H9 (cell line): ENCODE measurements at regions not wholly inside any gene's neighbourhood (a gene's known extent, or its start where the extent isn't known, plus 50 kb on each side); places are given as distances from the start of the nearest gene placed in this dataset.

Source experiments
- DNase-seq: peaks from one replicate; pipeline ENCODE4 v3.0.0-alpha.2; 2017
- H2AFZ ChIP-seq: one replicate; pipeline ENCODE4 v1.6.1; 2013; ENCODE audit warnings: mild to moderate bottlenecking, low read length, control low read depth, moderate library complexity
- H2AK5ac ChIP-seq: 2 replicates; pipeline ENCODE4 v1.6.1; 2013; ENCODE audit warnings: low read length, control low read depth, mixed read lengths; ENCODE audit not compliant: insufficient read length
- H2BK120ac ChIP-seq: one replicate; pipeline ENCODE4 v1.6.1; 2013; ENCODE audit warnings: low read depth, mild to moderate bottlenecking, low read length, control low read depth, inconsistent platforms; ENCODE audit not compliant: poor library complexity, severe bottlenecking
- H2BK12ac ChIP-seq: 2 replicates; pipeline ENCODE4 v1.6.1; 2013; ENCODE audit warnings: low read length, control low read depth, mixed read lengths, low read depth; ENCODE audit not compliant: insufficient read length
- H2BK15ac ChIP-seq: 2 replicates; pipeline ENCODE4 v1.6.1; 2013; ENCODE audit warnings: low read depth, low read length, control low read depth
- H2BK20ac ChIP-seq: one replicate; pipeline ENCODE4 v1.6.1; 2013; ENCODE audit warnings: low read depth, mild to moderate bottlenecking, low read length, control low read depth, inconsistent platforms; ENCODE audit not compliant: poor library complexity, severe bottlenecking
- H2BK5ac ChIP-seq: 2 replicates; pipeline ENCODE4 v1.6.1; 2013; ENCODE audit warnings: low read length, control low read depth, mixed read lengths; ENCODE audit not compliant: insufficient read length
- H3K14ac ChIP-seq: 2 replicates; pipeline ENCODE4 v1.6.1; 2013; ENCODE audit warnings: low read length, control low read depth; ENCODE audit not compliant: insufficient read depth
- H3K18ac ChIP-seq: 2 replicates; pipeline ENCODE4 v1.6.1; 2013; ENCODE audit warnings: low read depth, mild to moderate bottlenecking, mixed read lengths, low read length, control low read depth; ENCODE audit not compliant: insufficient read length
- H3K23ac ChIP-seq: 2 replicates; pipeline ENCODE4 v1.6.1; 2013; ENCODE audit warnings: low read length, control low read depth, mixed read lengths, low read depth; ENCODE audit not compliant: insufficient read length
- H3K23me2 ChIP-seq: 2 replicates; pipeline ENCODE4 v1.6.1; 2013; ENCODE audit warnings: low read depth, mild to moderate bottlenecking, mixed read lengths, low read length, control low read depth; ENCODE audit not compliant: insufficient read length, poor library complexity, severe bottlenecking
- H3K27ac ChIP-seq: 2 replicates; pipeline ENCODE4 v1.5.1; 2013; ENCODE audit warnings: low read length, control low read depth, mixed read lengths, low read depth; ENCODE audit not compliant: insufficient read length
- H3K27me3 ChIP-seq: 2 replicates; pipeline ENCODE4 v1.6.1; 2013; ENCODE audit warnings: low read length, control low read depth, inconsistent platforms; ENCODE audit not compliant: insufficient read depth
- H3K4ac ChIP-seq: 2 replicates; pipeline ENCODE4 v1.6.1; 2013; ENCODE audit warnings: low read depth, mild to moderate bottlenecking, control low read depth, inconsistent platforms, low read length, moderate library complexity
- H3K4me1 ChIP-seq: 2 replicates; pipeline ENCODE4 v1.6.1; 2013; ENCODE audit warnings: low read length, control low read depth, inconsistent platforms; ENCODE audit not compliant: insufficient read depth
- H3K4me2 ChIP-seq: 2 replicates; pipeline ENCODE4 v1.6.1; 2013; ENCODE audit warnings: low read length, control low read depth, mixed read lengths; ENCODE audit not compliant: insufficient read length, insufficient read depth
- H3K56ac ChIP-seq: 2 replicates; pipeline ENCODE4 v1.6.1; 2013; ENCODE audit warnings: low read depth, mild to moderate bottlenecking, mixed read lengths, low read length, control low read depth; ENCODE audit not compliant: insufficient read length
- H3K79me1 ChIP-seq: 2 replicates; pipeline ENCODE4 v1.6.1; 2013; ENCODE audit warnings: low read depth, mild to moderate bottlenecking, moderate library complexity, low read length, control low read depth, inconsistent platforms; ENCODE audit not compliant: insufficient read depth, poor library complexity, severe bottlenecking
- H3K79me2 ChIP-seq: 2 replicates; pipeline ENCODE4 v1.6.1; 2013; ENCODE audit warnings: low read length, control low read depth, inconsistent platforms; ENCODE audit not compliant: insufficient read depth
- H3K9ac ChIP-seq: 2 replicates; pipeline ENCODE4 v1.6.1; 2013; ENCODE audit warnings: low read length, control low read depth, mixed read lengths; ENCODE audit not compliant: insufficient read length; ENCODE audit errors: extremely low read depth
- H3K9me3 ChIP-seq: one replicate; pipeline ENCODE4 v1.6.1; 2013; ENCODE audit warnings: low read depth, low read length, inconsistent platforms; ENCODE audit not compliant: control insufficient read depth
- H3T11ph ChIP-seq: one replicate; pipeline ENCODE4 v1.6.1; 2013; ENCODE audit warnings: mild to moderate bottlenecking, low read length, control low read depth, inconsistent platforms
- H4K20me1 ChIP-seq: one replicate; pipeline ENCODE4 v1.6.1; 2013; ENCODE audit not compliant: control insufficient read depth, insufficient read length, insufficient read depth
- H4K5ac ChIP-seq: 2 replicates; pipeline ENCODE4 v1.6.1; 2013; ENCODE audit warnings: low read depth, mild to moderate bottlenecking, mixed read lengths, low read length, control low read depth; ENCODE audit not compliant: insufficient read length
- H4K8ac ChIP-seq: replicated peaks from 2 replicates; pipeline ENCODE4 v1.6.1; 2013; ENCODE audit warnings: low read length, control low read depth, mixed read lengths, low read depth; ENCODE audit not compliant: insufficient read length
- H4K91ac ChIP-seq: 2 replicates; pipeline ENCODE4 v1.6.1; 2013; ENCODE audit warnings: low read depth, mild to moderate bottlenecking, moderate library complexity, mixed read lengths, low read length, control low read depth; ENCODE audit not compliant: insufficient read length
- H3K27ac Mint-ChIP-seq, 3 experiments: 2 replicates in 2 of 3; 3 replicates in 1 of 3; pipeline ENCODE4 v1.8.0; 2020 to 2021; ENCODE audit warnings: mixed read lengths in 3 of 3, mild to moderate bottlenecking in 1 of 3, moderate library complexity in 1 of 3
- H3K27me3 Mint-ChIP-seq: 2 replicates; pipeline ENCODE4 v1.8.0; 2021; ENCODE audit warnings: low read depth, mild to moderate bottlenecking, moderate library complexity, mixed read lengths
- H3K36me3 Mint-ChIP-seq, 3 experiments: 2 replicates in 2 of 3; 3 replicates in 1 of 3; pipeline ENCODE4 v1.8.0; 2020 to 2021; ENCODE audit warnings: low read depth in 3 of 3, mixed read lengths in 3 of 3; ENCODE audit not compliant: insufficient read depth in 1 of 3
- H3K4me1 Mint-ChIP-seq, 2 experiments: 2 replicates each; pipeline ENCODE4 v1.8.0; 2020; ENCODE audit warnings: mixed read lengths in 2 of 2
- H3K4me3 Mint-ChIP-seq, 2 experiments: 2 replicates in 1 of 2; 3 replicates in 1 of 2; pipeline ENCODE4 v1.8.0; 2020 to 2021; ENCODE audit warnings: mild to moderate bottlenecking in 2 of 2, mixed read lengths in 2 of 2, moderate library complexity in 1 of 2
- H3K9me3 Mint-ChIP-seq, 2 experiments: 2 replicates in 1 of 2; 3 replicates in 1 of 2; pipeline ENCODE4 v1.8.0; 2020; ENCODE audit warnings: mild to moderate bottlenecking in 2 of 2, mixed read lengths in 2 of 2, moderate library complexity in 1 of 2
- WGBS: extraction: QIAGEN DNeasy Blood & Tissue Kit; methylation state at CpG from one replicate; pipeline ENCODE4 v1.1.7; 2013; ENCODE audit warnings: missing lambda C conversion rate, low lambda C conversion rate, mixed read lengths; ENCODE audit not compliant: insufficient read length; ENCODE audit errors: extremely low coverage; 5-methylcytosine and 5-hydroxymethylcytosine counted together
- TF ChIP-seq, protein P1 (sequence below): fragments of 200-600 bp; sonication (generic); conservative IDR thresholded peaks from 3 replicates; pipeline ENCODE4 v1.8.0; 2021; ENCODE audit warnings: antibody characterized with exemption, mild to moderate bottlenecking

DNA sequence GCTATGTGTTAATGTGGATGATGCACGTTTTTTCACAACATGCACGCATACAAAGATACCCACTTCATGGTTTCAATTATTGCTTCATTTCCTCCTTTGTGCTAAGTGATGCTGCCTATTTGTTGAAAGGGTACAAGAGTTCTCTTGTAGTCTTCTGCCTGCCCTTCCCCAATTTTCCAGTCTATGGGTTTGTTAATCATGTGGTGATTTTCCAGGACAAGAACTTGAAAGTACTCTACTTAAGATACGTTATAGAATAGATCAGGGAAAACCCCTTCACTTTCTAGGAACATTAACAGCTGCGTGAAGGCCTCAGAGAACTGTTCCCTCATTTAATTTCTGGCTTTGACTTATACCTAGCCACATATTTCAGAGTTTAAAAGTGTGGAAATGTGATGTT, 52.1 kb upstream of the SLC44A3 start:
- peaks cover 4% of the 10 kb centered on the region in 2 experiments for H3K4me1 Mint-ChIP-seq
- no peak overlapping the region for H2BK5ac ChIP-seq
- no peak overlapping the region for H2AFZ ChIP-seq
- no peak overlapping the region for H2BK120ac ChIP-seq
- no peak overlapping the region for H4K5ac ChIP-seq
- H3K9me3 ChIP-seq = no peaks in the 10 kb centered on the region
- no peak overlapping the region for H3K27ac Mint-ChIP-seq
- no peak overlapping the region for H3K56ac ChIP-seq
- no peak overlapping the region for H2BK12ac ChIP-seq
- peaks cover 0 to 4% (median 2%) of the 10 kb centered on the region in 3 experiments; a peak in 4 of 7 replicates for H3K36me3 Mint-ChIP-seq
- H4K20me1 ChIP-seq = no peaks in the 10 kb centered on the region
- H3K27me3 Mint-ChIP-seq = no peaks in the 10 kb centered on the region
- TF ChIP-seq, protein P1, sequence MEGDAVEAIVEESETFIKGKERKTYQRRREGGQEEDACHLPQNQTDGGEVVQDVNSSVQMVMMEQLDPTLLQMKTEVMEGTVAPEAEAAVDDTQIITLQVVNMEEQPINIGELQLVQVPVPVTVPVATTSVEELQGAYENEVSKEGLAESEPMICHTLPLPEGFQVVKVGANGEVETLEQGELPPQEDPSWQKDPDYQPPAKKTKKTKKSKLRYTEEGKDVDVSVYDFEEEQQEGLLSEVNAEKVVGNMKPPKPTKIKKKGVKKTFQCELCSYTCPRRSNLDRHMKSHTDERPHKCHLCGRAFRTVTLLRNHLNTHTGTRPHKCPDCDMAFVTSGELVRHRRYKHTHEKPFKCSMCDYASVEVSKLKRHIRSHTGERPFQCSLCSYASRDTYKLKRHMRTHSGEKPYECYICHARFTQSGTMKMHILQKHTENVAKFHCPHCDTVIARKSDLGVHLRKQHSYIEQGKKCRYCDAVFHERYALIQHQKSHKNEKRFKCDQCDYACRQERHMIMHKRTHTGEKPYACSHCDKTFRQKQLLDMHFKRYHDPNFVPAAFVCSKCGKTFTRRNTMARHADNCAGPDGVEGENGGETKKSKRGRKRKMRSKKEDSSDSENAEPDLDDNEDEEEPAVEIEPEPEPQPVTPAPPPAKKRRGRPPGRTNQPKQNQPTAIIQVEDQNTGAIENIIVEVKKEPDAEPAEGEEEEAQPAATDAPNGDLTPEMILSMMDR = no peak
- no peak overlapping the region for H3K18ac ChIP-seq
- H3T11ph ChIP-seq = no peak overlapping the region
- no peaks in the 10 kb centered on the region for H3K79me2 ChIP-seq
- H2BK20ac ChIP-seq = no peak overlapping the region
- no peak overlapping the region for H3K4ac ChIP-seq
- no peak overlapping the region for H2AK5ac ChIP-seq
- no peak overlapping the region for H3K14ac ChIP-seq
- no peak overlapping the region for H2BK15ac ChIP-seq
- H3K4me1 ChIP-seq = no peaks in the 10 kb centered on the region
- no peak overlapping the region for H4K91ac ChIP-seq
- H3K23me2 ChIP-seq = no peaks in the 10 kb centered on the region
- WGBS = no CpG with 5 or more reads among the region's 4 CpGs
- no peak overlapping the region for H3K23ac ChIP-seq
- no peak overlapping the region for H3K4me2 ChIP-seq
- no peak overlapping the region for H3K27ac ChIP-seq
- H3K27me3 ChIP-seq = no peaks in the 10 kb centered on the region
- H3K9ac ChIP-seq = no peak overlapping the region
- no peak overlapping the region for H3K4me3 Mint-ChIP-seq
- DNase-seq = no peak
- peaks cover 0 to 4% of the 10 kb centered on the region in 2 experiments; a peak in 1 of 5 replicates for H3K9me3 Mint-ChIP-seq
- H4K8ac ChIP-seq = no peak overlapping the region
- no peaks in the 10 kb centered on the region for H3K79me1 ChIP-seq
